ENCODE measurements at regions not wholly inside any gene's neighbourhood (a gene's known extent, or its start where the extent isn't known, plus 50 kb on each side); places are given as distances from the start of the nearest gene placed in this dataset.

GRCh38 chr6:121678245-121678644, 242.8 kb downstream of the GJA1 start:
- TF ChIP-seq POLR2A (IDR thresholded peaks at IDR 0.05; ENCODE audit: low read length) (no peak), GATA1 (IDR thresholded peaks at IDR 0.05; ENCODE audit: low read depth, low read length) (no peak)

All from erythroblast (primary cell).